ENCODE measurements at regions not wholly inside any gene's neighbourhood (a gene's known extent, or its start where the extent isn't known, plus 50 kb on each side); places are given as distances from the start of the nearest gene placed in this dataset.

DNA sequence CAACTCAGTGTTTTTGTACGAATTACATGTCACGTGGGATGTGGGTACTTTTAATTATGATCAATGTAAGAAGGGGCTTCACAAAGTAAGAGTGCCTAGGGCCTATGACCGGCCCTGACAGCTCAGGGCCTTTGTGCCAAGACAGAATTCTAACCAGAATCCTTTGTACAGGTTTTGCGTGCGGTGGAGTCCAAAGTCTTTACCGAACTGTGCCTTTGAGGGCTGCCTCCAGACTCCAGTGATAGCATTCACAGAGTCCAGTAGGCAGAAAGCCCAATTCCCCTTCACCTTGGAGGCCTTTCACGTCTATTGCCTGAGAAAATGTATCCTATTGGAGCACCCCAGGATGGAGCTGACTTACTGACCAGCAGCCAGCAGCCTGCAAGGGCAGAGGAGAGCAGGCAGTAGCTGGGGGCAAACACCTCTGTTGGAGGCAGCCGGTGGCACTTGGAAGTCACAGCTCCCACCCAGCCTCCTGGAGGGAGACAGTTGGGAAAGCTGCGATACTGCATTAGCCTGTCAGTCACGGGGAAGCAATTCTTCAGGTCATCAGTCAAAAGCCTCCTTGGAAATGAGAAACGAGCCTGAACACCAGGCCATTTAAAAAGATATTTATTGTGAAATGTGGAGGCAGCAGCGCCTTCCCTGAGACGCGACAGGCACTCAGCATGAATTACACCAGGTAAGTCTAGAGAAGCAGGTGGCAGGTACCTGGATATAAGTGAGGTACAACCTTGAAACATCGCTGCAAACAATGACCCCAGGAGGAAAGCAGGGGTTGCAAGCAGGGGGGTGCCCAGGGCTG lies 98.1 kb upstream of the CDYL2 start (continued):
- no peak for TF ChIP-seq ZNF331 (CRISPR knock-in tag; IDR thresholded peaks at IDR 0.05; ENCODE audit: low read depth)
- TF ChIP-seq NANOG (IDR thresholded peaks at IDR 0.05; ENCODE audit: borderline replicate concordance): no peak
- no peak for TF ChIP-seq ETS1 (IDR thresholded peaks at IDR 0.05)

DNA sequence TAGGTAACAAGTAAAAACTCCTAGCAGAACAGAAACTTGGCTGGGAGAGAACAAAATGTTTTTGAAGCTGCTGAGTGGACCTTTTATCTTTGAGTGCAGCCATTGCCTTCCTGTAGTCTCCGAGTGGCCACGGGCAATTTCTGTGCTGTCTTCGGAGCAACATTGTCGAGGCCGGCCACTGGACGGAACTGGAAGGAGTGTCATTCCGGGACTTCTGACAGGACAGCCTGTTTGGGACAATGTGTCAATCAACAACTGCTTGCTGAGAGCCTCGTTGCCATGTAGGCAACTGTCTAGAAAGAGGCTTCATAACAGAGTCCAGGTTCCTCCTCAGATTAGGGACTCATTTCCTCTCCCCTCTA lies 96.2 kb upstream of the CDYL2 start:
- Histone ChIP-seq H3K4me3 (no peak overlapping the region), H3K4me2 (no peak overlapping the region), H3K27ac (ENCODE audit: low read depth) (no peak overlapping the region), H3K4me1 (ENCODE audit: insufficient read depth) (no peaks in the 10 kb centered on the region), H3K9me2 (ENCODE audit: insufficient read depth) (0 out of 2 replicates have a peak, but pooled peaks cover 5% of the 10 kb centered on the region), H3K36me3 (ENCODE audit: insufficient read depth) (no peaks in the 10 kb centered on the region), H3F3A (replicated peaks; ENCODE audit: low read depth) (no peaks in the 10 kb centered on the region), H4K20me1 (replicated peaks; ENCODE audit: insufficient read depth) (no peaks in the 10 kb centered on the region), H3K79me2 (replicated peaks; ENCODE audit: insufficient read depth) (no peaks in the 10 kb centered on the region), H3K27me3 (ENCODE audit: insufficient read depth) (no peaks in the 10 kb centered on the region), H2AFZ (no peak overlapping the region)
- no peak for DNase-seq (ENCODE audit: low spot score)
- Mint-ChIP-seq H3K27ac (no peak overlapping the region), H3K9me3 (no peaks in the 10 kb centered on the region), H3K4me3 (no peak overlapping the region), H3K36me3 (ENCODE audit: low read depth) (no peaks in the 10 kb centered on the region), H3K4me1 (no peaks in the 10 kb centered on the region), H3K27me3 (ENCODE audit: insufficient read depth, low read depth, poor library complexity) (peaks cover 4% of the 10 kb centered on the region)
- no peak for TF ChIP-seq CTCF (conservative IDR thresholded peaks at IDR 0.05; ENCODE audit: low read depth in 2 of 2)
- no peak for ATAC-seq

DNA sequence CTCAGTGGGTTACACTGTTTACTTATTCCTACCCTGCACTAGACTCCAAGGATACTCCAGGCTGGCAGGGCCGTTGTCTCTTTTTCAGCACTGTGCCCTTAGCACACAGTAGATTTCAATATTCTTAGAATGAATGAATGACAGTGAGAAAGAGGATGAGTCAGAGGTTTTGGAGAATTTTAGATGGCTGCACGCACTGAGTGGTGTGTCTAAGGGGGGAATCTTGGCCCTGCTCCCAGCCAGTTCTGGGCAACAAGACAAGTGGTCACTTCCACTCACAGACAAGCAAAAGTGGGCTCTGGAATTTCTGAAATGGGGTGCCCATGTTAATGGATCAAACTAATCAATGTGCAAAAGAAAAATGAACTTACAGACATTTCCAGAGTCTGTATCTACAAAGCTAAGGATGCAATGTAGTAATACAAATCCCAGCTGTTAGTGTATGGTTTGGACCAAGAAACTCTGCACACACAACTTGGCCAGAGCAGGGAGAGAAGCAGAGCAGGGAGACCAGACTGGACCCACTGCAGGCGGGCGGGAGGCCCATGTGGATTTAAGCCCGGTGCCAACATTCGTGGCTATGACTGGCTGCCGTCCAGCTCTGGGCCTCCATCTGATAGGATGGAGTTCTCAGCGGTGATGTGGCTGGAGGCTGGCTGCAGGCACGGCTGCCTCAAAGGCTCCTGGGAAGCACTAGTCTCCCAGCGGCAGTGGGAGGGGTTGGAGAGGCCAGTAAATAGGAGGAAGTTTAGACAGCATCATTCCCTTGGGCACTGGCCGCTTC lies 95.6 kb upstream of the CDYL2 start:
- DNase-seq (ENCODE audit: low spot score) (no peak), ATAC-seq (no peak)

More for the DNA sequence above, 95.6 kb upstream of the CDYL2 start:
- TF ChIP-seq JUNB (IDR thresholded peaks at IDR 0.05; ENCODE audit: unreplicated experiment): no peak
- TF ChIP-seq CREB1 (CRISPR knock-in tag; IDR thresholded peaks at IDR 0.05; ENCODE audit: low read depth): no peak
- TF ChIP-seq EZH2phosphoT487 (IDR thresholded peaks at IDR 0.05; ENCODE audit: unreplicated experiment): no peak
- TF ChIP-seq EZH2 (IDR thresholded peaks at IDR 0.05; ENCODE audit: low read depth, unreplicated experiment): no peak
- TF ChIP-seq, protein P1, sequence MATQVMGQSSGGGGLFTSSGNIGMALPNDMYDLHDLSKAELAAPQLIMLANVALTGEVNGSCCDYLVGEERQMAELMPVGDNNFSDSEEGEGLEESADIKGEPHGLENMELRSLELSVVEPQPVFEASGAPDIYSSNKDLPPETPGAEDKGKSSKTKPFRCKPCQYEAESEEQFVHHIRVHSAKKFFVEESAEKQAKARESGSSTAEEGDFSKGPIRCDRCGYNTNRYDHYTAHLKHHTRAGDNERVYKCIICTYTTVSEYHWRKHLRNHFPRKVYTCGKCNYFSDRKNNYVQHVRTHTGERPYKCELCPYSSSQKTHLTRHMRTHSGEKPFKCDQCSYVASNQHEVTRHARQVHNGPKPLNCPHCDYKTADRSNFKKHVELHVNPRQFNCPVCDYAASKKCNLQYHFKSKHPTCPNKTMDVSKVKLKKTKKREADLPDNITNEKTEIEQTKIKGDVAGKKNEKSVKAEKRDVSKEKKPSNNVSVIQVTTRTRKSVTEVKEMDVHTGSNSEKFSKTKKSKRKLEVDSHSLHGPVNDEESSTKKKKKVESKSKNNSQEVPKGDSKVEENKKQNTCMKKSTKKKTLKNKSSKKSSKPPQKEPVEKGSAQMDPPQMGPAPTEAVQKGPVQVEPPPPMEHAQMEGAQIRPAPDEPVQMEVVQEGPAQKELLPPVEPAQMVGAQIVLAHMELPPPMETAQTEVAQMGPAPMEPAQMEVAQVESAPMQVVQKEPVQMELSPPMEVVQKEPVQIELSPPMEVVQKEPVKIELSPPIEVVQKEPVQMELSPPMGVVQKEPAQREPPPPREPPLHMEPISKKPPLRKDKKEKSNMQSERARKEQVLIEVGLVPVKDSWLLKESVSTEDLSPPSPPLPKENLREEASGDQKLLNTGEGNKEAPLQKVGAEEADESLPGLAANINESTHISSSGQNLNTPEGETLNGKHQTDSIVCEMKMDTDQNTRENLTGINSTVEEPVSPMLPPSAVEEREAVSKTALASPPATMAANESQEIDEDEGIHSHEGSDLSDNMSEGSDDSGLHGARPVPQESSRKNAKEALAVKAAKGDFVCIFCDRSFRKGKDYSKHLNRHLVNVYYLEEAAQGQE (IDR thresholded peaks at IDR 0.05; ENCODE audit: unreplicated experiment): no peak
- TF ChIP-seq ZNF331 (CRISPR knock-in tag; IDR thresholded peaks at IDR 0.05; ENCODE audit: low read depth): no peak
- H3K36me3 ChIP-seq (ENCODE audit: insufficient read depth): no peaks in the 10 kb centered on the region
- H3K4me1 Mint-ChIP-seq: no peaks in the 10 kb centered on the region
- H3K27ac ChIP-seq (ENCODE audit: low read depth): no peak overlapping the region
- H3K4me3 Mint-ChIP-seq: no peak overlapping the region
- H3K9me2 ChIP-seq (ENCODE audit: insufficient read depth): 0 out of 2 replicates have a peak, but pooled peaks cover 7% of the 10 kb centered on the region
- H3K9me3 Mint-ChIP-seq: no peaks in the 10 kb centered on the region
- no peaks in the 10 kb centered on the region for H3F3A ChIP-seq (replicated peaks; ENCODE audit: low read depth)
- no peak overlapping the region for H3K4me2 ChIP-seq
- H3K4me1 ChIP-seq (ENCODE audit: insufficient read depth): no peaks in the 10 kb centered on the region
- no peak overlapping the region for H3K27ac Mint-ChIP-seq
- H3K79me2 ChIP-seq (replicated peaks; ENCODE audit: insufficient read depth): no peaks in the 10 kb centered on the region
- H2AFZ ChIP-seq: no peak overlapping the region
- no peaks in the 10 kb centered on the region for H3K36me3 Mint-ChIP-seq (ENCODE audit: low read depth)
- no peaks in the 10 kb centered on the region for H4K20me1 ChIP-seq (replicated peaks; ENCODE audit: insufficient read depth)
- peaks cover 4% of the 10 kb centered on the region for H3K27me3 Mint-ChIP-seq (ENCODE audit: insufficient read depth, low read depth, poor library complexity)
- H3K27me3 ChIP-seq (ENCODE audit: insufficient read depth): no peaks in the 10 kb centered on the region
- no peak overlapping the region for H3K4me3 ChIP-seq

All from GM23338 (cell line).